ENCODE measurements at regions not wholly inside any gene's neighbourhood (a gene's known extent, or its start where the extent isn't known, plus 50 kb on each side); places are given as distances from the start of the nearest gene placed in this dataset.
"Not testable (repeated sequence)": the region's sequence is repeated elsewhere in the genome, so short reads cannot be mapped to it uniquely, and the experiment has no call there.

DNA sequence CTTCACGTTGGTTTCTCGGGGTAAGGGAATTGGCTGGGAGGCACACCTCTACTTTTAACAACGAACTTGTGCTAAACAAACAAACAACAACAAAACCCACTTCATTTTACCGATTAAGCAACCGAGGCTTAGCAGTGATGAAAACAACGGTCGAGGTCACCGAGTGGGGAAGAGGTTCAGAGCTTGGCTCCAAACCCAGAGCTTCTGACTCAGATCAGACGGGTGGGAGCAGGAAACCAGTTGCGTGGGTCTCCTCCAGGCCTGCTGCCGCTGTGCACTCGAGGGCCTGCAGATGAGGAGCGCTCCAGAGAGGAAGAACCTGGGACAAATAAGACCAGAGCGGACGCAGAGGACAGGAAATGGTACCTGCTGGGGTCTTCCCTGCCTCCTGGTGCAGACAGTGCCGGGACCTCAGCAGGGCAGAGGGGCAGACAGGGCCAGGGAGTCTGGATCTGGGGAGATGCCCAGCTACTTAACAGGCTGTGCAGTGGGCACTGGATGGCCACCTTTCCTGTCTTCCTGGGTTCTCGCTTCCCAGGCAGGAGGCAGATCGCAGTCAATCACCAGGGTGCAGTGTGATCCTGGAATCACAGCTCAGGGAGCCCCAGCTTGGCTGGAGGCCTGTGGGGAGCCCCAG lies 99.0 kb upstream of the MEF2A start:
- H3K9me3 ChIP-seq (ENCODE audit: control insufficient read depth, low read length): peaks cover 13% of the 10 kb centered on the region
- no peak overlapping the region for H3K4me3 ChIP-seq (ENCODE audit: extremely low read depth, insufficient read depth, low read length, poor library complexity, severe bottlenecking)
- no peak overlapping the region for H3K27ac ChIP-seq (ENCODE audit: low read depth, low read length, severe bottlenecking)
- WGBS, 2 experiments (ENCODE audit: insufficient coverage in 2 of 2): 96 to 97% methylated on average over 10 to 14 of the region's 18 CpGs
- H3K36me3 ChIP-seq (ENCODE audit: control insufficient read depth, insufficient read depth, low read length): no peaks in the 10 kb centered on the region
- H3K4me1 ChIP-seq (ENCODE audit: control insufficient read depth, insufficient read depth, low read length, poor library complexity, severe bottlenecking): no peaks in the 10 kb centered on the region

GRCh38 chr15:99467338-99467720 lies 98.5 kb upstream of the MEF2A start:
- Histone ChIP-seq H3K4me1 (ENCODE audit: control insufficient read depth, insufficient read depth, low read length, poor library complexity, severe bottlenecking) (no peaks in the 10 kb centered on the region), H3K27ac (ENCODE audit: low read depth, low read length, severe bottlenecking) (no peak overlapping the region), H3K36me3 (ENCODE audit: control insufficient read depth, insufficient read depth, low read length) (no peaks in the 10 kb centered on the region), H3K9me3 (ENCODE audit: control insufficient read depth, low read length) (peaks cover 13% of the 10 kb centered on the region), H3K4me3 (ENCODE audit: extremely low read depth, insufficient read depth, low read length, poor library complexity, severe bottlenecking) (no peak overlapping the region)
- WGBS, 2 experiments (ENCODE audit: insufficient coverage in 2 of 2): 94 to 97% methylated on average over 11 to 14 of the region's 14 CpGs

- no peaks in the 10 kb centered on the region for H3K4me1 ChIP-seq (ENCODE audit: control insufficient read depth, insufficient read depth, low read length, poor library complexity, severe bottlenecking)
- H3K9me3 ChIP-seq (ENCODE audit: control insufficient read depth, low read length): peaks cover 13% of the 10 kb centered on the region
- no peak overlapping the region for H3K4me3 ChIP-seq (ENCODE audit: extremely low read depth, insufficient read depth, low read length, poor library complexity, severe bottlenecking)
- H3K36me3 ChIP-seq (ENCODE audit: control insufficient read depth, insufficient read depth, low read length): no peaks in the 10 kb centered on the region
- H3K27ac ChIP-seq (ENCODE audit: low read depth, low read length, severe bottlenecking): no peak overlapping the region
- 87 to 90% methylated on average over 2 to 3 of the region's 4 CpGs for WGBS, 2 experiments (ENCODE audit: insufficient coverage in 2 of 2)
Measured at GRCh38 chr15:99467853-99468464, 97.8 kb upstream of the MEF2A start.

- not testable (repeated sequence) for H3K4me1 ChIP-seq (ENCODE audit: control insufficient read depth, insufficient read depth, low read length, poor library complexity, severe bottlenecking); H3K27ac ChIP-seq (ENCODE audit: low read depth, low read length, severe bottlenecking); H3K4me3 ChIP-seq (ENCODE audit: extremely low read depth, insufficient read depth, low read length, poor library complexity, severe bottlenecking); H3K36me3 ChIP-seq (ENCODE audit: control insufficient read depth, insufficient read depth, low read length); H3K9me3 ChIP-seq (ENCODE audit: control insufficient read depth, low read length)
- WGBS, 2 experiments (ENCODE audit: insufficient coverage in 2 of 2): 100% methylated on average over 1 of the region's 3 CpGs
Measured at GRCh38 chr15:99470204-99470603, 95.6 kb upstream of the MEF2A start.

GRCh38 chr15:99472416-99473145 lies 93.2 kb upstream of the MEF2A start:
- WGBS, 2 experiments (ENCODE audit: insufficient coverage in 2 of 2): 95 to 100% methylated on average over 6 to 7 of the region's 12 CpGs

DNA sequence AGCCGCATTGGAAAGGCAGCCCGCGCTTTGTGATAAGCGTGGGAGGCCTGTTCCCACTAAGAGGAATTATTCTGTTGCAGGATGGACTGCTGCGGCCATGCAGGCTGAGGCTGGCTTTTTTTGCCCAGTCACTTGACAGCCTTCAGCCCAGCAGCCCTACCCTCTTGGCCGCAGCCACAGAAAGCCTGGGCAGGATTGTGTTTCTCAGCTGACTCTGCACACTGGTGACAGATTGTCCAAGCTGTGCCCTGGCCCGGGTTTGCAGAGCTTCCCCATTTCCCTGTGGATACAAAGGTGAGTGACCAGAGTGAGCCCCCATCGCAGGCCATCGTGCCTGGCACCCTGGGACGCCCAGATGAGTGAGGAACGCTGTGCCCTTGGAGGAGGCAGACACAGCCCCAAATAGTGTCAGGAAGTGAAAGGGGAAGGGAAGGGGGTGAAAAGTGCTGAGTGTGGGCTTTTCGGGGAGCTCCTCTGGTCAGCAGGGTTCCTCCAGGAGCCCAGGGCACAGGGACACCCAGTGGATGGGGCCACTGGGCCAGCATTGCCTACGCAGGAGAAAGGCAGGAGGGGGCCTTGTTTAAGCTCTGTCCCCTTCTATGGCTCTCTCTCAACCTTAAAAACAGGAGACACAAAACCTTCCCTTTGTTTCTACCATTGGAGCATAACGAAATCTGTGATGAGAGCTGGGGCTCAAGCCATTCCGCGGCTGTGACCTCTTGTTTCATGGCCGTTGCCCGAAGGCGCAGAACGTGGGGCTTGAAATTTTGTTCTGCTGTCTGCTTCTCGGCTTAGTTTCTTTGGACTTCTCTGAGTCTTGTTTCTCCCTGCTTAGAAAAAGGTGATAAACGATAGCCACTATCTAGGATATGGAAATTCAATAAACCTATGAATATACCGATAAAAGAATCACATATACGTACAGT lies 91.5 kb upstream of the MEF2A start:
- Histone ChIP-seq H3K27ac (ENCODE audit: low read depth, low read length, severe bottlenecking) (no peak overlapping the region), H3K4me3 (ENCODE audit: extremely low read depth, insufficient read depth, low read length, poor library complexity, severe bottlenecking) (no peak overlapping the region), H3K4me1 (ENCODE audit: control insufficient read depth, insufficient read depth, low read length, poor library complexity, severe bottlenecking) (peaks cover 12% of the 10 kb centered on the region), H3K9me3 (ENCODE audit: control insufficient read depth, low read length) (no peaks in the 10 kb centered on the region), H3K36me3 (ENCODE audit: control insufficient read depth, insufficient read depth, low read length) (no peaks in the 10 kb centered on the region)
- WGBS, 2 experiments (ENCODE audit: insufficient coverage in 2 of 2): 94 to 97% methylated on average over 19 to 22 of the region's 24 CpGs

More at GRCh38 chr15:99472416-99473145, 93.2 kb upstream of the MEF2A start:
- H3K4me1 ChIP-seq (ENCODE audit: control insufficient read depth, insufficient read depth, low read length, poor library complexity, severe bottlenecking): peaks cover 12% of the 10 kb centered on the region
- H3K9me3 ChIP-seq (ENCODE audit: control insufficient read depth, low read length): no peaks in the 10 kb centered on the region
- H3K27ac ChIP-seq (ENCODE audit: low read depth, low read length, severe bottlenecking): no peak overlapping the region
- no peaks in the 10 kb centered on the region for H3K36me3 ChIP-seq (ENCODE audit: control insufficient read depth, insufficient read depth, low read length)
- H3K4me3 ChIP-seq (ENCODE audit: extremely low read depth, insufficient read depth, low read length, poor library complexity, severe bottlenecking): no peak overlapping the region

DNA sequence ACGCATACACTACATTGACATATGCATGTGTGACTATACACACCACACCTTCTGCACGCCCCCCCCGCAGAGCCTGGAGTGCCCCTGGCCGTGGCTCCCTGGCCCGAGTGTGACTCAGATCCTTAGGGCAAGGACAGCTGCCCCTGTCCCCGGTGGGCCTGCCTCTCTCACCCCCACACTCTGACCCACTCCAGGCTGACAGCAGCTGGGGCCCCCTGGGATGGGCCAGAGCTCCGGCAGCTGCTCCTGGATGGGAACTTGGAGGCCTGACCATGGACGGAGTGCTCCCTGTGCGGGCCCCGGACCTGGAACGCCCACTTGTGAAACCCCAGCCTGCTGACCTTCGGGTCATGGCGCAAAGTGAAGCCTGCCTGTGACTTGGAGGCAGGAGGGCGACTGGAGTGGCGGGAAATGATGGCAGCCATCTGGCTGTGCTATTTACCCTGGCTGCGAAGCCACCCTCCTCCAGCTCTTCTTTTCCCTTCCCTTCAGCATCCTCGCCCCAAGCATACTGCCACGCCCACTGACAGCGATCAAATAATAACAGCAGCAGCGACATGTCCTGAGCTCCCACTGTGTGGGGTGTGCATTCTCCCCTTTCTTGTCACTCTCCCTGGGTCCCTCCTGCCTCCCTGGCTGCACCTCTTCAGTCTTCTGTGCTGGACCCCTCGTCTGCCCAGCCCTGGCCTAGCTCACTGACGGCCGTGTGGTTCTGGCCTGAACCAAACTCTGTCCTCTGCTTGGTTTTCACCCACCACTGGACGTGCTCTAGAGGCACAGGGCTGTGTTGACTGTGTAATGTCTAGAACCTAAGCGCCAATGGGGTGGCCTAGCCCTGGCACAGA lies 90.7 kb upstream of the MEF2A start:
- Histone ChIP-seq H3K36me3 (ENCODE audit: control insufficient read depth, insufficient read depth, low read length) (no peaks in the 10 kb centered on the region), H3K4me3 (ENCODE audit: extremely low read depth, insufficient read depth, low read length, poor library complexity, severe bottlenecking) (no peak overlapping the region), H3K9me3 (ENCODE audit: control insufficient read depth, low read length) (no peaks in the 10 kb centered on the region), H3K4me1 (ENCODE audit: control insufficient read depth, insufficient read depth, low read length, poor library complexity, severe bottlenecking) (peaks cover 12% of the 10 kb centered on the region), H3K27ac (ENCODE audit: low read depth, low read length, severe bottlenecking) (no peak overlapping the region)
- WGBS, 2 experiments (ENCODE audit: insufficient coverage in 2 of 2): 94 to 95% methylated on average over 22 to 23 of the region's 25 CpGs

DNA sequence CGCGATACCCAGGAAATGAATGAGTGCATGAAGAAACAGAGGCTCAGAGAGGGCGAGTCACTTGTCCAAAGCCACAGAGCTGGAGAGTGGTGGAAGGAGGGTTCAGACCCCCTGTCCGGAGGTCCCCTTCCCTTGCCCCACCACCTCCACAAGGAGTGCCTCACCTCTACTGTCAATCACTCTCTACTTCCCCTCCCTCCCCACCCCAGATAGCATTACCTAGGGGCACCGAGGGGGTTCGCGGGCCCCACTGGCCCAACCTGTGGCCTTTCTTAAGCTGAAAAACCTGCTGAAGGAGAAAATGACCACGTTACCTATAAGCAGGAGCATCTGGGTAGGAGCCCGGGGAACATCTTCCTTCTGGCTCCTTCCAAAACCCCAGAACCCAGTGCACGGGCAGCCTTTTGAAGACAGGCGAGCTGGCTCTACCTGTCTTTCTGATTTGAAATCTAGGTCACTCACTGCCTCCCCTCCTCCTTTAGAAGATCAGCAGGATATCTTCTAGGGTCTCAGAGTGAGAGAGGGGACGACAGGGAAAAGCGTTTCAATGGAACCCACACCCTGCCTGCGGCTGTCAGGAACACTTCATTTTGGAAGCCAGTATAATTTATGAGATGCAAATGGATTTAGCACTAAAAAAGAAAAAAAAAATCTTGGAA lies 89.9 kb upstream of the MEF2A start:
- no peaks in the 10 kb centered on the region for H3K36me3 ChIP-seq (ENCODE audit: control insufficient read depth, insufficient read depth, low read length)
- no peaks in the 10 kb centered on the region for H3K9me3 ChIP-seq (ENCODE audit: control insufficient read depth, low read length)
- no peak overlapping the region for H3K27ac ChIP-seq (ENCODE audit: low read depth, low read length, severe bottlenecking)
- 92 to 97% methylated on average over 9 to 13 of the region's 14 CpGs for WGBS, 2 experiments (ENCODE audit: insufficient coverage in 2 of 2)
- H3K4me3 ChIP-seq (ENCODE audit: extremely low read depth, insufficient read depth, low read length, poor library complexity, severe bottlenecking): no peak overlapping the region
- H3K4me1 ChIP-seq (ENCODE audit: control insufficient read depth, insufficient read depth, low read length, poor library complexity, severe bottlenecking): peaks cover 12% of the 10 kb centered on the region

GRCh38 chr15:99476413-99477222 lies 89.2 kb upstream of the MEF2A start:
- peak overlapping the region; percentile 45 for H3K27ac ChIP-seq (ENCODE audit: low read depth, low read length, severe bottlenecking)
- 87 to 94% methylated on average over 17 to 24 of the region's 26 CpGs for WGBS, 2 experiments (ENCODE audit: insufficient coverage in 2 of 2)
- no peaks in the 10 kb centered on the region for H3K36me3 ChIP-seq (ENCODE audit: control insufficient read depth, insufficient read depth, low read length)
- H3K4me3 ChIP-seq (ENCODE audit: extremely low read depth, insufficient read depth, low read length, poor library complexity, severe bottlenecking): no peak overlapping the region
- H3K9me3 ChIP-seq (ENCODE audit: control insufficient read depth, low read length): no peaks in the 10 kb centered on the region
- H3K4me1 ChIP-seq (ENCODE audit: control insufficient read depth, insufficient read depth, low read length, poor library complexity, severe bottlenecking): peaks cover 12% of the 10 kb centered on the region
